ENCODE measurements at regions not wholly inside any gene's neighbourhood (a gene's known extent, or its start where the extent isn't known, plus 50 kb on each side); places are given as distances from the start of the nearest gene placed in this dataset.

GRCh38 chr22:34855471-34855870 is 210.5 kb upstream of the ISX start:
- TF ChIP-seq CTCF (optimal IDR thresholded peaks at IDR 0.05 in 1 of 3, IDR thresholded peaks at IDR 0.05 in 1 of 3, conservative IDR thresholded peaks at IDR 0.05 in 1 of 3; ENCODE audit: extremely low read depth in 1 of 3, insufficient read depth in 2 of 3, low read length in 3 of 3): no peak
- no peak for TF ChIP-seq EZH2 (IDR thresholded peaks at IDR 0.05; ENCODE audit: low read length)

Data from keratinocyte (primary cell).